GM23338 (cell line): ENCODE measurements at regions not wholly inside any gene's neighbourhood (a gene's known extent, or its start where the extent isn't known, plus 50 kb on each side); places are given as distances from the start of the nearest gene placed in this dataset.

ENCODE experiments used
- ATAC-seq: fragments of 200-7000 bp; cut with Tn5 transposase; 3 replicates; pipeline ENCODE4 v1.9.1; 2020
- DNase-seq: peaks from one replicate; pipeline ENCODE4 v3.0.0-alpha.2; 2015; ENCODE audit warnings: low spot score
- H2AFZ ChIP-seq: fragments of 200-600 bp; sonication (generic); 2 replicates; pipeline ENCODE4 v1.8.0; 2016; ENCODE audit warnings: antibody characterized with exemption, mild to moderate bottlenecking, moderate library complexity
- H3F3A ChIP-seq: fragments of 200-600 bp; sonication (generic); replicated peaks from 2 replicates; pipeline ENCODE4 v1.8.0; 2017; ENCODE audit warnings: antibody characterized with exemption, mixed run types, low read depth
- H3K27ac ChIP-seq: fragments of 200-600 bp; sonication (generic); 2 replicates; pipeline ENCODE4 v1.6.1; 2016; ENCODE audit warnings: low read depth
- H3K27me3 ChIP-seq: fragments of 200-600 bp; sonication (generic); 2 replicates; pipeline ENCODE4 v1.8.0; 2016; ENCODE audit warnings: mild to moderate bottlenecking, mixed run types, moderate library complexity; ENCODE audit not compliant: insufficient read depth
- H3K36me3 ChIP-seq: fragments of 200-600 bp; sonication (generic); 2 replicates; pipeline ENCODE4 v1.8.0; 2016; ENCODE audit warnings: mild to moderate bottlenecking; ENCODE audit not compliant: insufficient read depth
- H3K4me1 ChIP-seq: fragments of 200-600 bp; sonication (generic); 2 replicates; pipeline ENCODE4 v1.8.0; 2016; ENCODE audit warnings: mild to moderate bottlenecking, moderate library complexity; ENCODE audit not compliant: insufficient read depth
- H3K4me2 ChIP-seq: fragments of 200-600 bp; sonication (generic); 2 replicates; pipeline ENCODE4 v1.7.1; 2017; ENCODE audit warnings: mixed run types
- H3K4me3 ChIP-seq: fragments of 200-600 bp; sonication (generic); 2 replicates; pipeline ENCODE4 v1.6.1; 2016; ENCODE audit warnings: mixed run types
- H3K79me2 ChIP-seq: fragments of 200-600 bp; sonication (generic); replicated peaks from 2 replicates; pipeline ENCODE4 v1.8.0; 2017; ENCODE audit warnings: mild to moderate bottlenecking; ENCODE audit not compliant: insufficient read depth
- H3K9me2 ChIP-seq: fragments of 200-600 bp; sonication (generic); 2 replicates; pipeline ENCODE4 v1.8.0; 2017; ENCODE audit not compliant: insufficient read depth
- H4K20me1 ChIP-seq: fragments of 200-600 bp; sonication (generic); replicated peaks from 2 replicates; pipeline ENCODE4 v1.8.0; 2017; ENCODE audit warnings: mild to moderate bottlenecking; ENCODE audit not compliant: insufficient read depth
- H3K27ac Mint-ChIP-seq: 2 replicates; pipeline ENCODE4 v1.8.0; 2020; ENCODE audit warnings: inconsistent platforms, mild to moderate bottlenecking, moderate library complexity, mixed read lengths
- H3K27me3 Mint-ChIP-seq: 3 replicates; pipeline ENCODE4 v1.8.0; 2022; ENCODE audit warnings: low read depth, mild to moderate bottlenecking, moderate library complexity, mixed read lengths, inconsistent platforms; ENCODE audit not compliant: insufficient read depth, poor library complexity
- H3K36me3 Mint-ChIP-seq: 3 replicates; pipeline ENCODE4 v1.8.0; 2021; ENCODE audit warnings: low read depth, mild to moderate bottlenecking, inconsistent platforms, moderate library complexity, mixed read lengths
- H3K4me1 Mint-ChIP-seq: 3 replicates; pipeline ENCODE4 v1.8.0; 2020; ENCODE audit warnings: mild to moderate bottlenecking, inconsistent platforms, mixed read lengths
- H3K4me3 Mint-ChIP-seq: 3 replicates; pipeline ENCODE4 v1.8.0; 2021; ENCODE audit warnings: moderate library complexity, mild to moderate bottlenecking, inconsistent platforms, mixed read lengths
- H3K9me3 Mint-ChIP-seq: 3 replicates; pipeline ENCODE4 v1.8.0; 2020; ENCODE audit warnings: moderate library complexity, mild to moderate bottlenecking, inconsistent platforms, mixed read lengths
- CREB1 ChIP-seq: fragments of 250-450 bp; sonication (Bioruptor Pico); IDR thresholded peaks from 2 replicates; pipeline ENCODE4 v1.5.0; 2020; ENCODE audit warnings: low read depth, mild to moderate bottlenecking, moderate library complexity
- EZH2 ChIP-seq: fragments of 200-600 bp; sonication (generic); IDR thresholded peaks from one replicate; pipeline ENCODE4 v1.8.0; 2017; ENCODE audit warnings: antibody characterized with exemption, mild to moderate bottlenecking, low read depth; ENCODE audit not compliant: unreplicated experiment
- EZH2phosphoT487 ChIP-seq: fragments of 200-600 bp; sonication (generic); IDR thresholded peaks from one replicate; pipeline ENCODE4 v1.8.1; 2018; ENCODE audit warnings: antibody characterized with exemption; ENCODE audit not compliant: unreplicated experiment
- JUNB ChIP-seq: IDR thresholded peaks from one replicate; pipeline ENCODE4 v1.6.1; 2016; ENCODE audit warnings: antibody characterized with exemption; ENCODE audit not compliant: unreplicated experiment
- NANOG ChIP-seq: IDR thresholded peaks from 2 replicates; pipeline ENCODE4 v1.6.1; 2016; ENCODE audit warnings: antibody characterized with exemption, borderline replicate concordance
- POLR2AphosphoS5 ChIP-seq: IDR thresholded peaks from 2 replicates; pipeline ENCODE4 v1.6.1; 2016; ENCODE audit warnings: antibody characterized with exemption, low read depth
- STAT1 ChIP-seq: IDR thresholded peaks from one replicate; pipeline ENCODE4 v1.6.1; 2016; ENCODE audit warnings: antibody characterized with exemption; ENCODE audit not compliant: unreplicated experiment
- ZNF114 ChIP-seq: fragments of 250-450 bp; sonication (Bioruptor Pico); IDR thresholded peaks from 2 replicates; pipeline ENCODE4 v1.5.0; 2020; ENCODE audit warnings: mild to moderate bottlenecking, moderate library complexity
- ZNF331 ChIP-seq: fragments of 250-450 bp; sonication (Bioruptor Pico); IDR thresholded peaks from 2 replicates; pipeline ENCODE4 v1.5.0; 2020; ENCODE audit warnings: low read depth, mild to moderate bottlenecking, moderate library complexity
- TF ChIP-seq, protein P1 (sequence below): IDR thresholded peaks from 2 replicates; pipeline ENCODE4 v1.6.1; 2016; ENCODE audit warnings: antibody characterized with exemption
- TF ChIP-seq, protein P2 (sequence below), 2 experiments: fragments of 200-600 bp in 1 of 2; sonication (generic) in 1 of 2; conservative IDR thresholded peaks; 2 replicates each; pipeline versions ENCODE4 v1.5.1 to v1.6.1; 2016 to 2017; ENCODE audit warnings: antibody characterized with exemption in 2 of 2, low read depth in 2 of 2, mild to moderate bottlenecking in 2 of 2, moderate library complexity in 1 of 2
- TF ChIP-seq, protein P3 (sequence below): IDR thresholded peaks from one replicate; pipeline ENCODE4 v1.6.1; 2018; ENCODE audit warnings: antibody characterized with exemption; ENCODE audit not compliant: unreplicated experiment
- TF ChIP-seq, protein P4 (sequence below): fragments of 250-450 bp; sonication (Bioruptor Pico); IDR thresholded peaks from 2 replicates; pipeline ENCODE4 v1.5.0; 2020; ENCODE audit warnings: mild to moderate bottlenecking, moderate library complexity

DNA sequence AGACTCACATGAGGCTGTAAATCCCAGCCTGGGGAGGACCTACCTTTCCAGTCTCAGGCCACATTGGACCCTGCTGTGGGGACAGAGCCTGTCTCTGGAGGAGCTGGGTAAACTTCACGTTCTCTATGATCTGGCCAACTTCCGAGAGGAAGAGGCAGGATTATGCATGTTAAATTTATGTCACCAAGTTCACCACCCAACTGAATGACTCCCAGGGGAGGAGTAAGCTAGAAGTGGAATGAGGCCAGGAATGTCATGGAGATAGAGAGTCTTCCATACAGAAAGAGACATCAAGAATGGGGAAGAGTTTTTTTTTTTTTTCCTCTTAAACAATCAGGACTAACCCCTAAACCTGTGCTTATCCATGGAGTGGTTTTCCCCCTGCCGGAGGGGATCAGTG, 90.3 kb upstream of the PALM2AKAP2 start:
- Mint-ChIP-seq H3K36me3 (no peaks in the 10 kb centered on the region), H3K4me1 (no peaks in the 10 kb centered on the region), H3K27ac (no peak overlapping the region), H3K4me3 (no peak overlapping the region), H3K27me3 (peaks cover 2% of the 10 kb centered on the region), H3K9me3 (no peaks in the 10 kb centered on the region; the same call in 2 of the 3 replicates)
- Histone ChIP-seq H3K79me2 (no peaks in the 10 kb centered on the region), H3K27me3 (no peaks in the 10 kb centered on the region), H3F3A (no peaks in the 10 kb centered on the region), H4K20me1 (no peaks in the 10 kb centered on the region), H3K4me2 (no peak overlapping the region), H2AFZ (no peak overlapping the region), H3K4me3 (no peak overlapping the region), H3K36me3 (no peaks in the 10 kb centered on the region), H3K27ac (no peak overlapping the region), H3K4me1 (no peaks in the 10 kb centered on the region), H3K9me2 (0 out of 2 replicates have a peak, but pooled peaks cover 5% of the 10 kb centered on the region)
- ATAC-seq, result no peak
- TF ChIP-seq EZH2, result no peak
- TF ChIP-seq, protein P1, sequence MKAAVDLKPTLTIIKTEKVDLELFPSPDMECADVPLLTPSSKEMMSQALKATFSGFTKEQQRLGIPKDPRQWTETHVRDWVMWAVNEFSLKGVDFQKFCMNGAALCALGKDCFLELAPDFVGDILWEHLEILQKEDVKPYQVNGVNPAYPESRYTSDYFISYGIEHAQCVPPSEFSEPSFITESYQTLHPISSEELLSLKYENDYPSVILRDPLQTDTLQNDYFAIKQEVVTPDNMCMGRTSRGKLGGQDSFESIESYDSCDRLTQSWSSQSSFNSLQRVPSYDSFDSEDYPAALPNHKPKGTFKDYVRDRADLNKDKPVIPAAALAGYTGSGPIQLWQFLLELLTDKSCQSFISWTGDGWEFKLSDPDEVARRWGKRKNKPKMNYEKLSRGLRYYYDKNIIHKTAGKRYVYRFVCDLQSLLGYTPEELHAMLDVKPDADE, result no peak
- TF ChIP-seq, protein P2, sequence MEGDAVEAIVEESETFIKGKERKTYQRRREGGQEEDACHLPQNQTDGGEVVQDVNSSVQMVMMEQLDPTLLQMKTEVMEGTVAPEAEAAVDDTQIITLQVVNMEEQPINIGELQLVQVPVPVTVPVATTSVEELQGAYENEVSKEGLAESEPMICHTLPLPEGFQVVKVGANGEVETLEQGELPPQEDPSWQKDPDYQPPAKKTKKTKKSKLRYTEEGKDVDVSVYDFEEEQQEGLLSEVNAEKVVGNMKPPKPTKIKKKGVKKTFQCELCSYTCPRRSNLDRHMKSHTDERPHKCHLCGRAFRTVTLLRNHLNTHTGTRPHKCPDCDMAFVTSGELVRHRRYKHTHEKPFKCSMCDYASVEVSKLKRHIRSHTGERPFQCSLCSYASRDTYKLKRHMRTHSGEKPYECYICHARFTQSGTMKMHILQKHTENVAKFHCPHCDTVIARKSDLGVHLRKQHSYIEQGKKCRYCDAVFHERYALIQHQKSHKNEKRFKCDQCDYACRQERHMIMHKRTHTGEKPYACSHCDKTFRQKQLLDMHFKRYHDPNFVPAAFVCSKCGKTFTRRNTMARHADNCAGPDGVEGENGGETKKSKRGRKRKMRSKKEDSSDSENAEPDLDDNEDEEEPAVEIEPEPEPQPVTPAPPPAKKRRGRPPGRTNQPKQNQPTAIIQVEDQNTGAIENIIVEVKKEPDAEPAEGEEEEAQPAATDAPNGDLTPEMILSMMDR (conservative IDR thresholded peaks at IDR 0.05; ENCODE audit: low read depth in 2 of 2), result no peak
- no peak for TF ChIP-seq NANOG
- TF ChIP-seq POLR2AphosphoS5, result no peak
- TF ChIP-seq STAT1, result no peak
- TF ChIP-seq, protein P3, sequence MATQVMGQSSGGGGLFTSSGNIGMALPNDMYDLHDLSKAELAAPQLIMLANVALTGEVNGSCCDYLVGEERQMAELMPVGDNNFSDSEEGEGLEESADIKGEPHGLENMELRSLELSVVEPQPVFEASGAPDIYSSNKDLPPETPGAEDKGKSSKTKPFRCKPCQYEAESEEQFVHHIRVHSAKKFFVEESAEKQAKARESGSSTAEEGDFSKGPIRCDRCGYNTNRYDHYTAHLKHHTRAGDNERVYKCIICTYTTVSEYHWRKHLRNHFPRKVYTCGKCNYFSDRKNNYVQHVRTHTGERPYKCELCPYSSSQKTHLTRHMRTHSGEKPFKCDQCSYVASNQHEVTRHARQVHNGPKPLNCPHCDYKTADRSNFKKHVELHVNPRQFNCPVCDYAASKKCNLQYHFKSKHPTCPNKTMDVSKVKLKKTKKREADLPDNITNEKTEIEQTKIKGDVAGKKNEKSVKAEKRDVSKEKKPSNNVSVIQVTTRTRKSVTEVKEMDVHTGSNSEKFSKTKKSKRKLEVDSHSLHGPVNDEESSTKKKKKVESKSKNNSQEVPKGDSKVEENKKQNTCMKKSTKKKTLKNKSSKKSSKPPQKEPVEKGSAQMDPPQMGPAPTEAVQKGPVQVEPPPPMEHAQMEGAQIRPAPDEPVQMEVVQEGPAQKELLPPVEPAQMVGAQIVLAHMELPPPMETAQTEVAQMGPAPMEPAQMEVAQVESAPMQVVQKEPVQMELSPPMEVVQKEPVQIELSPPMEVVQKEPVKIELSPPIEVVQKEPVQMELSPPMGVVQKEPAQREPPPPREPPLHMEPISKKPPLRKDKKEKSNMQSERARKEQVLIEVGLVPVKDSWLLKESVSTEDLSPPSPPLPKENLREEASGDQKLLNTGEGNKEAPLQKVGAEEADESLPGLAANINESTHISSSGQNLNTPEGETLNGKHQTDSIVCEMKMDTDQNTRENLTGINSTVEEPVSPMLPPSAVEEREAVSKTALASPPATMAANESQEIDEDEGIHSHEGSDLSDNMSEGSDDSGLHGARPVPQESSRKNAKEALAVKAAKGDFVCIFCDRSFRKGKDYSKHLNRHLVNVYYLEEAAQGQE, result no peak
- TF ChIP-seq ZNF114 (CRISPR knock-in tag), result no peak
- no peak for TF ChIP-seq JUNB
- TF ChIP-seq ZNF331, result no peak
- TF ChIP-seq, protein P4, sequence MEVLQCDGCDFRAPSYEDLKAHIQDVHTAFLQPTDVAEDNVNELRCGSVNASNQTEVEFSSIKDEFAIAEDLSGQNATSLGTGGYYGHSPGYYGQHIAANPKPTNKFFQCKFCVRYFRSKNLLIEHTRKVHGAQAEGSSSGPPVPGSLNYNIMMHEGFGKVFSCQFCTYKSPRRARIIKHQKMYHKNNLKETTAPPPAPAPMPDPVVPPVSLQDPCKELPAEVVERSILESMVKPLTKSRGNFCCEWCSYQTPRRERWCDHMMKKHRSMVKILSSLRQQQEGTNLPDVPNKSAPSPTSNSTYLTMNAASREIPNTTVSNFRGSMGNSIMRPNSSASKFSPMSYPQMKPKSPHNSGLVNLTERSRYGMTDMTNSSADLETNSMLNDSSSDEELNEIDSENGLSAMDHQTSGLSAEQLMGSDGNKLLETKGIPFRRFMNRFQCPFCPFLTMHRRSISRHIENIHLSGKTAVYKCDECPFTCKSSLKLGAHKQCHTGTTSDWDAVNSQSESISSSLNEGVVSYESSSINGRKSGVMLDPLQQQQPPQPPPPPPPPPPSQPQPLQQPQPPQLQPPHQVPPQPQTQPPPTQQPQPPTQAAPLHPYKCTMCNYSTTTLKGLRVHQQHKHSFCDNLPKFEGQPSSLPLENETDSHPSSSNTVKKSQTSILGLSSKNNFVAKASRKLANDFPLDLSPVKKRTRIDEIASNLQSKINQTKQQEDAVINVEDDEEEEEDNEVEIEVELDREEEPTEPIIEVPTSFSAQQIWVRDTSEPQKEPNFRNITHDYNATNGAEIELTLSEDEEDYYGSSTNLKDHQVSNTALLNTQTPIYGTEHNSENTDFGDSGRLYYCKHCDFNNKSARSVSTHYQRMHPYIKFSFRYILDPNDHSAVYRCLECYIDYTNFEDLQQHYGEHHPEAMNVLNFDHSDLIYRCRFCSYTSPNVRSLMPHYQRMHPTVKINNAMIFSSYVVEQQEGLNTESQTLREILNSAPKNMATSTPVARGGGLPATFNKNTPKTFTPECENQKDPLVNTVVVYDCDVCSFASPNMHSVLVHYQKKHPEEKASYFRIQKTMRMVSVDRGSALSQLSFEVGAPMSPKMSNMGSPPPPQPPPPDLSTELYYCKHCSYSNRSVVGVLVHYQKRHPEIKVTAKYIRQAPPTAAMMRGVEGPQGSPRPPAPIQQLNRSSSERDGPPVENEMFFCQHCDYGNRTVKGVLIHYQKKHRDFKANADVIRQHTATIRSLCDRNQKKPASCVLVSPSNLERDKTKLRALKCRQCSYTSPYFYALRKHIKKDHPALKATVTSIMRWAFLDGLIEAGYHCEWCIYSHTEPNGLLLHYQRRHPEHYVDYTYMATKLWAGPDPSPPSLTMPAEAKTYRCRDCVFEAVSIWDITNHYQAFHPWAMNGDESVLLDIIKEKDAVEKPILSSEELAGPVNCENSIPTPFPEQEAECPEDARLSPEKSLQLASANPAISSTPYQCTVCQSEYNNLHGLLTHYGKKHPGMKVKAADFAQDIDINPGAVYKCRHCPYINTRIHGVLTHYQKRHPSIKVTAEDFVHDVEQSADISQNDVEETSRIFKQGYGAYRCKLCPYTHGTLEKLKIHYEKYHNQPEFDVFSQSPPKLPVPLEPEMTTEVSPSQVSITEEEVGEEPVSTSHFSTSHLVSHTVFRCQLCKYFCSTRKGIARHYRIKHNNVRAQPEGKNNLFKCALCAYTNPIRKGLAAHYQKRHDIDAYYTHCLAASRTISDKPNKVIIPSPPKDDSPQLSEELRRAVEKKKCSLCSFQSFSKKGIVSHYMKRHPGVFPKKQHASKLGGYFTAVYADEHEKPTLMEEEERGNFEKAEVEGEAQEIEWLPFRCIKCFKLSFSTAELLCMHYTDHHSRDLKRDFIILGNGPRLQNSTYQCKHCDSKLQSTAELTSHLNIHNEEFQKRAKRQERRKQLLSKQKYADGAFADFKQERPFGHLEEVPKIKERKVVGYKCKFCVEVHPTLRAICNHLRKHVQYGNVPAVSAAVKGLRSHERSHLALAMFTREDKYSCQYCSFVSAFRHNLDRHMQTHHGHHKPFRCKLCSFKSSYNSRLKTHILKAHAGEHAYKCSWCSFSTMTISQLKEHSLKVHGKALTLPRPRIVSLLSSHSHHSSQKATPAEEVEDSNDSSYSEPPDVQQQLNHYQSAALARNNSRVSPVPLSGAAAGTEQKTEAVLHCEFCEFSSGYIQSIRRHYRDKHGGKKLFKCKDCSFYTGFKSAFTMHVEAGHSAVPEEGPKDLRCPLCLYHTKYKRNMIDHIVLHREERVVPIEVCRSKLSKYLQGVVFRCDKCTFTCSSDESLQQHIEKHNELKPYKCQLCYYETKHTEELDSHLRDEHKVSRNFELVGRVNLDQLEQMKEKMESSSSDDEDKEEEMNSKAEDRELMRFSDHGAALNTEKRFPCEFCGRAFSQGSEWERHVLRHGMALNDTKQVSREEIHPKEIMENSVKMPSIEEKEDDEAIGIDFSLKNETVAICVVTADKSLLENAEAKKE, result no peak
- no peak for TF ChIP-seq CREB1 (CRISPR knock-in tag)
- TF ChIP-seq EZH2phosphoT487, result no peak
- DNase-seq, result no peak
